WTC11 (cell line): ENCODE measurements at regions not wholly inside any gene's neighbourhood (a gene's known extent, or its start where the extent isn't known, plus 50 kb on each side); places are given as distances from the start of the nearest gene placed in this dataset.
A peak's percentile ranks its signal among the peaks of the same experiment; 100 is the strongest.

Experiments used
- ATAC-seq: fragments of 200-7000 bp; cut with Tn5 transposase; 2 replicates; pipeline ENCODE4 v1.10.0; 2021; ENCODE audit warnings: mild to moderate bottlenecking, moderate library complexity
- CTCF ChIA-PET: fragments of 300-600 bp; sonication (Branson Sonifier 250); formaldehyde crosslinking; loops from one replicate; lab custom pipeline; 2021; ENCODE audit warnings: antibody characterized with exemption; lab: Charles Lee
- POLR2A ChIA-PET: fragments of 350-600 bp; sonication (Branson Sonifier 250); formaldehyde crosslinking; loops from one replicate; lab custom pipeline; 2021; ENCODE audit warnings: antibody characterized with exemption; lab: Charles Lee
- DNase-seq: peaks from one replicate; pipeline ENCODE4 v3.0.0; 2021; ENCODE audit warnings: low spot score
- H3K27ac Mint-ChIP-seq: 2 replicates; pipeline ENCODE4 v1.8.0; 2021; ENCODE audit warnings: mixed read lengths
- H3K27me3 Mint-ChIP-seq: 2 replicates; pipeline ENCODE4 v1.8.0; 2021; ENCODE audit warnings: low read depth, mild to moderate bottlenecking, moderate library complexity, mixed read lengths
- H3K36me3 Mint-ChIP-seq: 2 replicates; pipeline ENCODE4 v1.8.0; 2021; ENCODE audit warnings: mixed read lengths
- H3K4me1 Mint-ChIP-seq: 2 replicates; pipeline ENCODE4 v1.8.0; 2022; ENCODE audit warnings: mixed read lengths
- H3K4me3 Mint-ChIP-seq: 2 replicates; pipeline ENCODE4 v1.8.0; 2021; ENCODE audit warnings: mild to moderate bottlenecking, moderate library complexity, mixed read lengths
- H3K9me3 Mint-ChIP-seq: 2 replicates; pipeline ENCODE4 v1.8.0; 2021; ENCODE audit warnings: mixed read lengths
- ATF2 ChIP-seq: sonication (generic); formaldehyde crosslinking; IDR thresholded peaks from 2 replicates; pipeline ENCODE4 v1.8.1; 2022; ENCODE audit warnings: low read depth, missing genetic modification reagents, borderline replicate concordance
- CREB1 ChIP-seq: sonication (generic); formaldehyde crosslinking; IDR thresholded peaks from 2 replicates; pipeline ENCODE4 v1.8.0; 2023; ENCODE audit warnings: mild to moderate bottlenecking, missing genetic modification reagents
- ERG ChIP-seq: fragments of 250-450 bp; sonication (Bioruptor Pico); IDR thresholded peaks from 2 replicates; pipeline ENCODE4 v1.8.0; 2021; ENCODE audit warnings: mild to moderate bottlenecking
- FOXJ3 ChIP-seq: sonication (generic); formaldehyde crosslinking; IDR thresholded peaks from 2 replicates; pipeline ENCODE4 v1.9.0; 2021; ENCODE audit warnings: missing genetic modification reagents, mild to moderate bottlenecking, borderline replicate concordance
- FOXP1 ChIP-seq: sonication (generic); formaldehyde crosslinking; IDR thresholded peaks from 2 replicates; pipeline ENCODE4 v1.8.0; 2022; ENCODE audit warnings: missing genetic modification reagents, mild to moderate bottlenecking, moderate library complexity, borderline replicate concordance
- FOXP4 ChIP-seq: sonication (generic); formaldehyde crosslinking; IDR thresholded peaks from 2 replicates; pipeline ENCODE4 v1.8.0; 2022; ENCODE audit warnings: mild to moderate bottlenecking, missing genetic modification reagents
- GABPB1 ChIP-seq: sonication (generic); formaldehyde crosslinking; IDR thresholded peaks from 2 replicates; pipeline ENCODE4 v1.8.1; 2023; ENCODE audit warnings: mild to moderate bottlenecking, missing genetic modification reagents
- GRHL2 ChIP-seq: fragments of 250-450 bp; sonication (Bioruptor Pico); IDR thresholded peaks from 2 replicates; pipeline ENCODE4 v1.8.0; 2022; ENCODE audit warnings: mild to moderate bottlenecking, moderate library complexity; ENCODE audit not compliant: insufficient replicate concordance, severe bottlenecking
- JUN ChIP-seq: sonication (generic); formaldehyde crosslinking; IDR thresholded peaks from 2 replicates; pipeline ENCODE4 v1.8.0; 2023; ENCODE audit warnings: mild to moderate bottlenecking, missing genetic modification reagents
- KAT7 ChIP-seq: sonication (generic); formaldehyde crosslinking; IDR thresholded peaks from 2 replicates; pipeline ENCODE4 v1.8.1; 2023; ENCODE audit warnings: missing genetic modification reagents, mild to moderate bottlenecking, borderline replicate concordance
- MAX ChIP-seq: sonication (generic); formaldehyde crosslinking; IDR thresholded peaks from 2 replicates; pipeline ENCODE4 v1.8.0; 2022; ENCODE audit warnings: mild to moderate bottlenecking, missing genetic modification reagents
- MYBL2 ChIP-seq: sonication (generic); formaldehyde crosslinking; IDR thresholded peaks from 2 replicates; pipeline ENCODE4 v1.8.1; 2023; ENCODE audit warnings: mild to moderate bottlenecking, moderate library complexity, missing genetic modification reagents
- NR1H2 ChIP-seq: sonication (generic); formaldehyde crosslinking; IDR thresholded peaks from 2 replicates; pipeline ENCODE4 v1.9.0; 2021; ENCODE audit warnings: mild to moderate bottlenecking, moderate library complexity, missing genetic modification reagents
- NR3C1 ChIP-seq: sonication (generic); formaldehyde crosslinking; conservative IDR thresholded peaks from 2 replicates; pipeline ENCODE4 v1.8.1; 2023; ENCODE audit warnings: low read depth, mild to moderate bottlenecking, missing genetic modification reagents
- OVOL2 ChIP-seq: fragments of 250-450 bp; sonication (Bioruptor Pico); IDR thresholded peaks from 2 replicates; pipeline ENCODE4 v1.9.0; 2021; ENCODE audit warnings: mild to moderate bottlenecking, borderline replicate concordance
- PREB ChIP-seq: sonication (generic); formaldehyde crosslinking; IDR thresholded peaks from 2 replicates; pipeline ENCODE4 v1.8.1; 2022; ENCODE audit warnings: mild to moderate bottlenecking, missing genetic modification reagents, moderate library complexity, borderline replicate concordance
- TEAD4 ChIP-seq: sonication (generic); formaldehyde crosslinking; IDR thresholded peaks from 2 replicates; pipeline ENCODE4 v1.8.0; 2022; ENCODE audit warnings: mild to moderate bottlenecking, missing genetic modification reagents
- ZMAT4 ChIP-seq: fragments of 250-450 bp; sonication (Bioruptor Pico); IDR thresholded peaks from 2 replicates; pipeline ENCODE4 v1.9.0; 2021; ENCODE audit warnings: mild to moderate bottlenecking
- ZNF121 ChIP-seq: sonication (generic); formaldehyde crosslinking; IDR thresholded peaks from 2 replicates; pipeline ENCODE4 v1.8.0; 2023; ENCODE audit warnings: missing genetic modification reagents
- ZNF263 ChIP-seq: sonication (generic); formaldehyde crosslinking; IDR thresholded peaks from 2 replicates; pipeline ENCODE4 v1.8.1; 2022; ENCODE audit warnings: low read depth, mild to moderate bottlenecking, moderate library complexity, missing genetic modification reagents
- ZNF317 ChIP-seq: sonication (generic); formaldehyde crosslinking; IDR thresholded peaks from 2 replicates; pipeline ENCODE4 v1.8.1; 2023; ENCODE audit warnings: low read depth, mild to moderate bottlenecking, moderate library complexity, missing genetic modification reagents, borderline replicate concordance
- ZNF416 ChIP-seq: fragments of 250-450 bp; sonication (Bioruptor Pico); IDR thresholded peaks from 2 replicates; pipeline ENCODE4 v1.9.0; 2021; ENCODE audit warnings: mild to moderate bottlenecking, inconsistent platforms

GRCh38 chr1:73463873-73464272 lies 734.1 kb downstream of the LRRIQ3 start:
- Mint-ChIP-seq H3K36me3 (no peaks in the 10 kb centered on the region), H3K27ac (no peak overlapping the region; the same call in none of the 2 replicates)
- DNase-seq: no peak
- TF ChIP-seq JUN (CRISPR knock-in tag): no peak
- no peak for TF ChIP-seq FOXP1
- no peak for TF ChIP-seq GABPB1
- no peak for TF ChIP-seq ZNF317 (CRISPR knock-in tag)
- TF ChIP-seq MAX (CRISPR knock-in tag): no peak
- TF ChIP-seq ATF2 (CRISPR knock-in tag): no peak
- no peak for TF ChIP-seq ZNF121
- no peak for TF ChIP-seq ZMAT4
- no peak for TF ChIP-seq ZNF416
- no peak for TF ChIP-seq ERG (CRISPR knock-in tag)
- TF ChIP-seq TEAD4: no peak
- TF ChIP-seq KAT7 (CRISPR knock-in tag): no peak
- no peak for TF ChIP-seq FOXJ3 (CRISPR knock-in tag)
- TF ChIP-seq GRHL2 (CRISPR knock-in tag): no peak
- no peak for TF ChIP-seq PREB
- TF ChIP-seq NR3C1 (CRISPR knock-in tag): no peak
- no peak for TF ChIP-seq MYBL2 (CRISPR knock-in tag)
- no peak for TF ChIP-seq CREB1 (CRISPR knock-in tag)
- TF ChIP-seq FOXP4 (CRISPR knock-in tag): no peak
- TF ChIP-seq NR1H2 (CRISPR knock-in tag): no peak
- TF ChIP-seq, all 79 proteins: peak for 0
- peak; percentile 41 for ATAC-seq
- no peaks in the 10 kb centered on the region for H3K27me3 Mint-ChIP-seq
- ChIA-PET POLR2A (no interaction called here), CTCF (no interaction called here)
- no peak overlapping the region for H3K4me3 Mint-ChIP-seq
- H3K9me3 Mint-ChIP-seq: no peaks in the 10 kb centered on the region
- H3K4me1 Mint-ChIP-seq: no peaks in the 10 kb centered on the region

- ChIA-PET CTCF (no interaction called here), POLR2A (no interaction called here)
- Mint-ChIP-seq H3K4me3 (no peak overlapping the region), H3K27ac (no peak overlapping the region), H3K9me3 (peaks cover 8% of the 10 kb centered on the region; the same call in 1 of the 2 replicates), H3K27me3 (no peaks in the 10 kb centered on the region), H3K36me3 (no peaks in the 10 kb centered on the region), H3K4me1 (no peaks in the 10 kb centered on the region)
- TF ChIP-seq OVOL2 (no peak), ZNF263 (CRISPR knock-in tag) (no peak)
- ATAC-seq: no peak
- DNase-seq: no peak
These were observed 745.5 kb downstream of the LRRIQ3 start for GRCh38 chr1:73452522-73452921.
